Gastroesophageal sphincter (tissue), 3 donors: ENCODE measurements at regions not wholly inside any gene's neighbourhood (a gene's known extent, or its start where the extent isn't known, plus 50 kb on each side); places are given as distances from the start of the nearest gene placed in this dataset.

Source experiments
- POLR2AphosphoS5 ChIP-seq: sonication (generic); formaldehyde crosslinking; IDR thresholded peaks from one replicate; pipeline ENCODE4 v1.6.1; 2017; ENCODE audit warnings: antibody characterized with exemption
- TF ChIP-seq, protein P1 (sequence below), 4 experiments: fragments of 200-600 bp in 2 of 4; fragments of 450-650 bp in 2 of 4; sonication (generic) in 1 of 4; IDR thresholded peaks; one replicate each; pipeline ENCODE4 v1.5.1; 2017 to 2019; ENCODE audit warnings: antibody characterized with exemption in 4 of 4, mild to moderate bottlenecking in 2 of 4, moderate library complexity in 2 of 4

- TF ChIP-seq POLR2AphosphoS5 = no peak
- TF ChIP-seq, protein P1, sequence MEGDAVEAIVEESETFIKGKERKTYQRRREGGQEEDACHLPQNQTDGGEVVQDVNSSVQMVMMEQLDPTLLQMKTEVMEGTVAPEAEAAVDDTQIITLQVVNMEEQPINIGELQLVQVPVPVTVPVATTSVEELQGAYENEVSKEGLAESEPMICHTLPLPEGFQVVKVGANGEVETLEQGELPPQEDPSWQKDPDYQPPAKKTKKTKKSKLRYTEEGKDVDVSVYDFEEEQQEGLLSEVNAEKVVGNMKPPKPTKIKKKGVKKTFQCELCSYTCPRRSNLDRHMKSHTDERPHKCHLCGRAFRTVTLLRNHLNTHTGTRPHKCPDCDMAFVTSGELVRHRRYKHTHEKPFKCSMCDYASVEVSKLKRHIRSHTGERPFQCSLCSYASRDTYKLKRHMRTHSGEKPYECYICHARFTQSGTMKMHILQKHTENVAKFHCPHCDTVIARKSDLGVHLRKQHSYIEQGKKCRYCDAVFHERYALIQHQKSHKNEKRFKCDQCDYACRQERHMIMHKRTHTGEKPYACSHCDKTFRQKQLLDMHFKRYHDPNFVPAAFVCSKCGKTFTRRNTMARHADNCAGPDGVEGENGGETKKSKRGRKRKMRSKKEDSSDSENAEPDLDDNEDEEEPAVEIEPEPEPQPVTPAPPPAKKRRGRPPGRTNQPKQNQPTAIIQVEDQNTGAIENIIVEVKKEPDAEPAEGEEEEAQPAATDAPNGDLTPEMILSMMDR (IDR thresholded peaks at IDR 0.05) = no peak
These were observed 147.5 kb downstream of the ACKR3 start for GRCh38 chr2:236717120-236717519.
